Activated CD8-positive, alpha-beta memory T cell treated with anti-CD3 and anti-CD28 coated beads for 24 hours (primary cell): ENCODE measurements at regions not wholly inside any gene's neighbourhood (a gene's known extent, or its start where the extent isn't known, plus 50 kb on each side); places are given as distances from the start of the nearest gene placed in this dataset.
"Not testable (repeated sequence)": the region's sequence is repeated elsewhere in the genome, so short reads cannot be mapped to it uniquely, and the experiment has no call there.

Experiments
- DNase-seq: peaks from one replicate; pipeline ENCODE4 v3.0.0-alpha.2; 2020

DNA sequence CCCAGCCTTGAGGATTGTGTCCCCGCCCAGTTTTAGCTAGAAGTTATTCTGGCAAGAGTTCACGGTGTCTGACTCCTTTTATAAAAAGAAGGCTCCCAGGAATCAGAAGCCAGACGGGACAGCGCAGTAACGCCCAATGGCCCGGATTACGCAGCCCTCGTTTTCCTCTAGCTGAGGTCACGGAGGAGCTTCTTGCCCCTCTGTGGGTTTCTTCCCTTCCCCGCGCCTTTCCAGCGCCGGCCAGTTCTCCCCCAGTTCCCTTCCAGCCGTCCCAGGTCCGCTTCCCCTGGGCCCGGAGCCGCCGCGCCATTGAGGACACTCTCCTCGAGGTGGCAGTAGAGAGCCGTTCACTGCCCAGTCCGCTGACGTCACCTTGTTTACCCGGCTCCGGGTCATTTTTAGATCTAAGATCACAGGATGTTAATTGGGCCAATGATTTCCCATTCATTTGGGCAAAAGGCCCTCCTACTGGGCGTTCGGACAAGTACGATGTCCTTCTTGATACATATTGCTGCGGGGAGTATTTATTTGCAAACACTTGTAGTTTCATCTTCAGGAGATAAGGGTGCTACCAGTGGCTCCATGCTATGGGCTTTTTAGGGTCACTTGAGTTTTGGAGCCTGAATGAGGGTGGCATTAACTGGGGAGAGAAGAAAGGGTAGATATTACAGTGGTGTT, 81.5 kb upstream of the PPM1B start:
- DNase-seq, result peak; percentile 96

GRCh38 chr2:44087714-44088092, 81.0 kb upstream of the PPM1B start:
- no peak for DNase-seq

DNA sequence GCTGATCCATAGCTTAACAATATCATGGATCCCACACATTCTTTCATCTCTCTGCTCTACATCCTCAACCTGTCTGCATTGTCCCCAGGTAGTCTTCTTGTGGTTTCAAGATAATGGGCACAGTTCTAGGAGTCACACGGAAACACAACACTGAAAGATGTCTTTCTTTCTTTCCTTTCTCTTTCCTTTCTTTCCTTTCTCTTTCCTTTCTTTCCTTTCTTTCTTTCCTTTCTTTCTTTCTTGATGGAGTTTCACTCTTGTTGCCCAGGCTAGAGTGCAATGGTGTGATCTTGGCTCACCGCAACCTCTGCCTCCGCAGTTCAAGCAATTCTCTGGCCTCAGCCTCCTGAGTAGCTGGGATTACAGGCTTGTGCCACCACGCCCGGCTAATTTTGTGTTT, 76.2 kb upstream of the PPM1B start:
- DNase-seq, result not testable (repeated sequence)

- no peak for DNase-seq
Observed at GRCh38 chr2:44093970-44094369, 74.7 kb upstream of the PPM1B start.

DNA sequence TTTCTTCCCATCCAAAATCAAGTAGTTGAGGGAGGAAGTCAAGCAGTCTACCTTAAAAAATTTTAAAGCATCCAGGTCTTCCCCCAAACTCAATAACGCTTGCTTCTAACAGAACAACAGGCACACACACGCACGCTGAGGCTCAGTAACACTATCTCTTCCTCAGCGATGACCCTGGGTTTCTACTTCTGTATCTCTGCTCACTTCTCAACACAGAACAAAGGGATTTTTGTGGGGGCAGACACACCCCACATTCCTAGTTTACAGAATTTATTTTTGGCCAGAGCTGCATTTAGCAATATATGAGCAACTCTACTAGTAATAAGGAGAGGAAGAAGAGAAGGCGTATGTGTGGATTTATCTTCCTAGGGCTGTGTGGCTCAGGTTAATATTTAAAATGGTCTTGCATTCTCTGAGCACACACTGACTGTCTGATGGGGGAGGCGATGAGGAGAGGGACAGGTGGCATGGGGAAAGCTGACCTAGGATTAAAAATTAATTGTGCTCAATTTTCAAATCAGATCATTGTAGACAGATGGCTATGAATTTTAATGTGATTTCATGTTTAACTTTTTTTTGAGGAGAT, 71.3 kb upstream of the PPM1B start:
- no peak for DNase-seq

- DNase-seq, result no peak
Observed at GRCh38 chr2:44098050-44098449, 70.6 kb upstream of the PPM1B start.

DNA sequence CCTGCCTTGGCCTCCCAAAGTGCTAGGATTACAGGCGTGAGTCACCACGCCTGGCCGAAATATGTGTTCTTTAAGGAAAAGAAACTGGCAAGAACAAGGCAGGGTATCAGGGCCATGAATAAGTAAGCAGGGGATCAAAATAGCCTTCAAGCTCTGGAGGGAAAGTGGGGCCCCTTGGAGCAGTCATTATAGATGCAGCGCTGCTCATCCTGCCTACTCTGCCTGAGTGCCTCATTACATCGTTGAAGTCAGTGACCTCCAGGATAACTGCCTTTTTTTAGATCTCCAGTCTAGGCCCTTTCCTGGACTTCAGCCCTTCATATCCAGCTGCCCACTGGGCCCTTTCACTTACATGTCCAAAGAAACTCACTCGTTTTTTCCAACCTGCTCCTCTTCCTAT, 69.8 kb upstream of the PPM1B start:
- DNase-seq, result no peak

- no peak for DNase-seq
Observed at GRCh38 chr2:44100351-44100750, 68.3 kb upstream of the PPM1B start.

- DNase-seq, result no peak
Observed at GRCh38 chr2:44101246-44101645, 67.4 kb upstream of the PPM1B start.

- DNase-seq, result no peak
Observed at GRCh38 chr2:44102790-44103562, 65.7 kb upstream of the PPM1B start.

DNA sequence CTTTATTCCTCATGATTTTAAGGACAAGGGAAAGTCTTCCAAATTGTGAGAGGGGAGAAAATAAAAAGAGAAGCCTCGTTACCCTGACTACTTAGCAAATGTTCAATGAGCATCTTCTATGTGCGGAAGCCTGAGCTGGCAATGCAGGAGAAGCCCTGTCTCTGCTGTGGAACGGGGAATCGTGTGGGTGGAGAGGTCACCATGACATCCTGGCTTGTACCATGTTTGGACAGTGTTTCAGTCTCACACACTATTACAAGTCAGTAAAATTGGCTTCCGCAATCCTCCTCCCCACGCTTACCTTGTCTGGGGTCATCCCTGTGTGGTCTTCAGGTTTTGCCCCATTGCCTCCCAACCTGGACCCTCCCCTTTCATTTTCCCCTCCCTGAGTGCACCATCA, 65.0 kb upstream of the PPM1B start:
- DNase-seq, result no peak

GRCh38 chr2:44104855-44105271, 63.8 kb upstream of the PPM1B start:
- DNase-seq, result no peak

DNA sequence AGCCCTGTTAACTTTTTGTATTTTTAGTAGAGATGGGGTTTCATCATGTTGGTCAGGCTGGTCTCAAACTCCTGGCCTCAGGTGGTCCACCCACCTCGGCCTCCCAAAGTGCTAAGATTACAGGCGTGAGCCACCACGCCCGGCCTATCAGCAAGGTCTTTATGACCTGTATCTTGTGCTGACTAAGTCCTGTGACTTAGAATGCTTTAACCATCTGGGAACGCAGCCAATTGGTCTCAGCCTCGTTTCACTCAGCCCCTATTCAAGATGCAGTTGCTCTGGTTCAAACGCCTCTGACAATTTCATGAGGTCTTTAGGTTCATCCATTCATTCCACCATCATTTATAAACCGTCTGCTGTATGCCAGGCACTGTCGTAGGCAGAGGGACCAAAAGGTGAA, 62.2 kb upstream of the PPM1B start:
- not testable (repeated sequence) for DNase-seq

DNA sequence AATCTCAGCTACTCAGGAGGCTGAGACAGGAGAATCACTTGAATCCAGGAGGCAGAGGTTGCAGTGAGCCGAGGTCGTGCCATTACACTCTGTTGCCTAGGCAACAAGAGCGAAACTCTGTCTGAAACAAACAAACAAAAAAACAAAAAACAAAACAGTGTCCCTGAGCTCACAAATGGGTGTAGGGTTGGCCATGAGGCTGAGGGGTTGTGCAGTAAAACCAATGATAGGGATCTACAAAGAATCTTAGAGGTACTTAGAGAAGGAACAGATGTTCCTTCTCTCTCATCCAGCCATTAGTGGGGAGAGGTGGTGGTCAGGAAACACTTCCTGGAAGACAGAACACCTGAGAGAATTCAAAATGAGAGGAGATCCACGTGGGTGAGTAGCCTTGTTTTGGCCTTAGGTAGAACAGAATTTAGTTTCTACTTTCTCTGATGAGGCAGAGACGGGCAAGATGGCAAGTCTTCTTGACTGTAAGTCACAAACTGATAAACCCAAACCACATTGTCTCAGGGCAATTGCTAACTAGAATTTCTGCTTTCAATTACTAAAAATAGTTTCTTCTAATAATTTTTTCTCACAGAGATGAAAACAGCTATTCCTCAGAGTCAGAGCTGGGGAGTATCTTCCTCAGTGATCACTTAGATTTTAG, 61.5 kb upstream of the PPM1B start:
- no peak for DNase-seq

- no peak for DNase-seq
Observed at GRCh38 chr2:44107974-44108373, 60.7 kb upstream of the PPM1B start.

- no peak for DNase-seq
Observed at GRCh38 chr2:44109166-44109565, 59.5 kb upstream of the PPM1B start.

DNA sequence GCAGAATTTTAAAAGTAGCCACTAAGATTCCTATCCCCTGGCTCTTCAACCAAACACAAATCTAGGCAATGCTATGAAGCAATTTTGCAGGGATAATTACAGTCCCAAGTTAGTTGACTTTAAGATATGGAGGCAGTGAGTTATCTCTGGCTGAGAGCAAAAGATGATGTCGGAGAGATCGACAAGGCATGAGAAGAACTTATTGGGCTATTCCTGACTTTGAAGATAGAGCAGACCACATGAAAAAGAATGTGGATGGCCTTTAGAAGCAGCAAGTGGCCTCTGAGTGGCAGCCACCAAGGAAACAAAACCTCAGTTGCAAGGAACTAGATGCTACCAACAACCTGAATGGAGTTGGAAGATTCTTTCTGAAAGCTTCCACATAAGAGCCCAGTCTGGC, 58.2 kb upstream of the PPM1B start:
- DNase-seq, result no peak

DNA sequence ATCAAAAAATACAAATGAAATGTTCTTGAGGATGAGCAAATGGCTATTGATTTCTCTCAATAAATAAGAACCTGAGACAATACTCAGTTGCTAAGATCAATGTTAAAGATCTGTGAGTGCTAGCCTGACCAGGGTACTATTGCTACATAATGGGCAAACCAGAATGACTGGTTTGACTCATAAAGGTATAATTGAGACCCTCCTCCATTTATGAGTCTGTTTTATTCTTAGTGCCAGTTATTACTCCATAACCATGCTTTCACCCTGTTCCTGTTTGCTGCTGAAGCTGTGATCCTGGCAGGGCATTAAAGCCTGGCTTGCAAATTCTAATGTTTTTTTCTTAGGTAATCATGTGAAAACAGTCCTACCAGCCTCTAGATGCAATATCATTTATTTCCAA, 56.6 kb upstream of the PPM1B start:
- DNase-seq, result no peak

DNA sequence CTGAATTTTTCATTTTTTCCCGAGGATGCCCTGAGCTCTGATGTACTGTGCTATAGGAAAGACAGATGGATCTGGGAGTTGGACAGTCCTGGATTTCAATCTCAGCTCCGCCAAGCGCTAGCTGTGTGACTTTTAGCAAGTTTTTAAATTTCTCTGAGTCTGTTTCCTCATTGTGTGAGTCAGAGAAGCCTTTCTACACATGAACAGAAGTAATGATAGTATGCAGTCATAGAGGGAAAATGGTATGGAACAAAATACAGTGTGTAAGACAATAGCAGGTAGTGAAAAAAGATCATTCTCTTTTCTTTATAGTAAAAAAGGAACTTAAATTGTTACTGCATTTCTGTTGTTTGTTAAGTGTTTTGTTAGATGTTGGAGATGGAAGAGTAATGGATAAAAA, 52.4 kb upstream of the PPM1B start:
- no peak for DNase-seq

GRCh38 chr2:44118257-44118656, 50.4 kb upstream of the PPM1B start:
- no peak for DNase-seq
